Right cardiac atrium (tissue), 5 donors: ENCODE measurements at regions not wholly inside any gene's neighbourhood (a gene's known extent, or its start where the extent isn't known, plus 50 kb on each side); places are given as distances from the start of the nearest gene placed in this dataset.
"Not testable (repeated sequence)": the region's sequence is repeated elsewhere in the genome, so short reads cannot be mapped to it uniquely, and the experiment has no call there.

Experiments
- ATAC-seq, 2 donors: fragments of 200-7000 bp; cut with Tn5 transposase; one replicate each; pipeline versions ENCODE4 v1.8.0 to v1.9.1; 2020; ENCODE audit warnings: moderate library complexity in 2 of 2, mild to moderate bottlenecking in 1 of 2
- DNase-seq, 3 donors: peaks; one replicate each; pipeline ENCODE4 v3.0.0-alpha.2; 2020
- H3K27ac ChIP-seq: one replicate; pipeline ENCODE4 v1.5.1; 2013; ENCODE audit warnings: mild to moderate bottlenecking, low read length, control low read depth, moderate library complexity
- H3K27me3 ChIP-seq: one replicate; pipeline ENCODE4 v1.6.1; 2013; ENCODE audit not compliant: control insufficient read depth, insufficient read depth
- H3K4me1 ChIP-seq: one replicate; pipeline ENCODE4 v1.6.1; 2013; ENCODE audit warnings: low read length; ENCODE audit not compliant: control insufficient read depth, insufficient read depth
- H3K4me3 ChIP-seq: one replicate; pipeline ENCODE4 v1.5.1; 2013; ENCODE audit warnings: low read length, control low read depth
- H3K9me3 ChIP-seq: one replicate; pipeline ENCODE4 v1.6.1; 2013; ENCODE audit warnings: low read length; ENCODE audit not compliant: control insufficient read depth
- WGBS: extraction: QIAGEN DNeasy Blood & Tissue Kit; methylation state at CpG from one replicate; pipeline ENCODE4 v1.1.7; 2013; 5-methylcytosine and 5-hydroxymethylcytosine counted together
- intact Hi-C, 4 donors: fragments of 100-400 bp; cut with DNase I; formaldehyde crosslinking; loops; one replicate each; pipeline versions ENCODE4 v1.11.0 to v1.14.0; 2022 to 2023
- donor health status: healthy with polysubstance abuse.
- donor health status: DM: no; HTN: yes; CAD: no.
- donor health status: DM: no; HTN: no; CAD: no.
- donor health status: DM: no; HTN: yes; CAD: no; lungs with severe emphysema.
- donor health status: DM: yes; HTN: yes; CAD: no.

GRCh38 chr14:21846227-21846885 is 172.7 kb upstream of the OR4E1 start:
- DNase-seq (peak in 1 of 3 donors; percentile 46), ATAC-seq (no peak)
- no peak overlapping the region for H3K27ac ChIP-seq
- no peak overlapping the region for H3K4me3 ChIP-seq
- WGBS: 28% methylated on average over 13 of the region's 13 CpGs
- no peaks in the 10 kb centered on the region for H3K27me3 ChIP-seq
- no peaks in the 10 kb centered on the region for H3K4me1 ChIP-seq
- intact Hi-C loops: no loop called here
- H3K9me3 ChIP-seq: no peaks in the 10 kb centered on the region

GRCh38 chr14:21840765-21841164 is 167.1 kb upstream of the OR4E1 start:
- 18% methylated on average over 4 of the region's 4 CpGs for WGBS
- ATAC-seq (no peak), DNase-seq (no peak)
- Histone ChIP-seq H3K4me3 (no peak overlapping the region), H3K27ac (no peak overlapping the region), H3K9me3 (no peaks in the 10 kb centered on the region), H3K27me3 (no peaks in the 10 kb centered on the region), H3K4me1 (no peaks in the 10 kb centered on the region)
- intact Hi-C loops: no loop called here

GRCh38 chr14:21833836-21834235 is 160.2 kb upstream of the OR4E1 start:
- no peak for ATAC-seq
- Histone ChIP-seq H3K4me3 (no peak overlapping the region), H3K4me1 (no peaks in the 10 kb centered on the region), H3K27ac (no peak overlapping the region), H3K9me3 (no peaks in the 10 kb centered on the region), H3K27me3 (no peaks in the 10 kb centered on the region)
- intact Hi-C loops: no loop called here
- no peak for DNase-seq
- 68% methylated on average over 4 of the region's 4 CpGs for WGBS

- 73% methylated on average over 7 of the region's 7 CpGs for WGBS
- no peak for ATAC-seq
Measured at GRCh38 chr14:21825845-21826244, 152.2 kb upstream of the OR4E1 start.

GRCh38 chr14:21825149-21825743 is 151.6 kb upstream of the OR4E1 start:
- Histone ChIP-seq H3K9me3 (no peaks in the 10 kb centered on the region), H3K27me3 (no peaks in the 10 kb centered on the region), H3K4me3 (no peak overlapping the region), H3K4me1 (no peaks in the 10 kb centered on the region), H3K27ac (no peak overlapping the region)
- ATAC-seq (no peak), DNase-seq (no peak)
- 11% methylated on average over 4 of the region's 4 CpGs for WGBS
- intact Hi-C loops: no loop called here

More at GRCh38 chr14:21825845-21826244, 152.2 kb upstream of the OR4E1 start:
- Histone ChIP-seq H3K4me3 (no peak overlapping the region), H3K9me3 (no peaks in the 10 kb centered on the region), H3K4me1 (no peaks in the 10 kb centered on the region), H3K27ac (no peak overlapping the region), H3K27me3 (no peaks in the 10 kb centered on the region)
- DNase-seq: no peak
- intact Hi-C loops: no loop called here

- intact Hi-C loops: no loop called here
- ATAC-seq: no peak
Measured at GRCh38 chr14:21822109-21822508, 148.5 kb upstream of the OR4E1 start.

GRCh38 chr14:21820631-21821030 is 147.0 kb upstream of the OR4E1 start:
- Histone ChIP-seq H3K9me3 (no peaks in the 10 kb centered on the region), H3K27me3 (no peaks in the 10 kb centered on the region), H3K4me1 (no peaks in the 10 kb centered on the region), H3K27ac (no peak overlapping the region), H3K4me3 (no peak overlapping the region)
- no peak for DNase-seq
- intact Hi-C loops: no loop called here
- 0% methylated on average over 1 of the region's 1 CpG for WGBS
- ATAC-seq: no peak

More at GRCh38 chr14:21822109-21822508, 148.5 kb upstream of the OR4E1 start:
- Histone ChIP-seq H3K9me3 (no peaks in the 10 kb centered on the region), H3K4me1 (no peaks in the 10 kb centered on the region), H3K27me3 (no peaks in the 10 kb centered on the region), H3K4me3 (no peak overlapping the region), H3K27ac (no peak overlapping the region)
- DNase-seq: no peak

GRCh38 chr14:21819891-21820290 is 146.3 kb upstream of the OR4E1 start:
- DNase-seq, H3K27ac ChIP-seq, ATAC-seq, H3K9me3 ChIP-seq, intact Hi-C loops, H3K4me3 ChIP-seq, H3K4me1 ChIP-seq, H3K27me3 ChIP-seq: not testable (repeated sequence)
- WGBS: 20% methylated on average over 1 of the region's 1 CpG

- 86% methylated on average over 3 of the region's 3 CpGs for WGBS
- H3K4me1 ChIP-seq, H3K27ac ChIP-seq, H3K4me3 ChIP-seq, intact Hi-C loops, H3K27me3 ChIP-seq, DNase-seq, H3K9me3 ChIP-seq, ATAC-seq: not testable (repeated sequence)
Measured at GRCh38 chr14:21817010-21817409, 143.4 kb upstream of the OR4E1 start.

GRCh38 chr14:21807975-21808374 is 134.4 kb upstream of the OR4E1 start:
- WGBS: 85% methylated on average over 13 of the region's 13 CpGs
- intact Hi-C loops: no loop called here
- H3K4me1 ChIP-seq: no peaks in the 10 kb centered on the region
- H3K9me3 ChIP-seq: no peaks in the 10 kb centered on the region
- DNase-seq (no peak), ATAC-seq (no peak)
- H3K27ac ChIP-seq: no peak overlapping the region
- H3K27me3 ChIP-seq: no peaks in the 10 kb centered on the region
- H3K4me3 ChIP-seq: no peak overlapping the region

- no peaks in the 10 kb centered on the region for H3K9me3 ChIP-seq
- H3K27ac ChIP-seq: no peak overlapping the region
- H3K4me1 ChIP-seq: no peaks in the 10 kb centered on the region
- H3K27me3 ChIP-seq: no peaks in the 10 kb centered on the region
- DNase-seq (no peak), ATAC-seq (no peak)
- intact Hi-C loops: no loop called here
- no peak overlapping the region for H3K4me3 ChIP-seq
- WGBS: 80% methylated on average over 2 of the region's 2 CpGs
Measured at GRCh38 chr14:21804981-21805380, 131.4 kb upstream of the OR4E1 start.

GRCh38 chr14:21802441-21802840 is 128.8 kb upstream of the OR4E1 start:
- ATAC-seq (no peak), DNase-seq (no peak)
- no peaks in the 10 kb centered on the region for H3K4me1 ChIP-seq
- no peaks in the 10 kb centered on the region for H3K27me3 ChIP-seq
- H3K9me3 ChIP-seq: no peaks in the 10 kb centered on the region
- H3K27ac ChIP-seq: no peak overlapping the region
- intact Hi-C loops: no loop called here
- WGBS: 65% methylated on average over 1 of the region's 1 CpG
- H3K4me3 ChIP-seq: no peak overlapping the region
